ENCODE measurements at regions not wholly inside any gene's neighbourhood (a gene's known extent, or its start where the extent isn't known, plus 50 kb on each side); places are given as distances from the start of the nearest gene placed in this dataset.

DNA sequence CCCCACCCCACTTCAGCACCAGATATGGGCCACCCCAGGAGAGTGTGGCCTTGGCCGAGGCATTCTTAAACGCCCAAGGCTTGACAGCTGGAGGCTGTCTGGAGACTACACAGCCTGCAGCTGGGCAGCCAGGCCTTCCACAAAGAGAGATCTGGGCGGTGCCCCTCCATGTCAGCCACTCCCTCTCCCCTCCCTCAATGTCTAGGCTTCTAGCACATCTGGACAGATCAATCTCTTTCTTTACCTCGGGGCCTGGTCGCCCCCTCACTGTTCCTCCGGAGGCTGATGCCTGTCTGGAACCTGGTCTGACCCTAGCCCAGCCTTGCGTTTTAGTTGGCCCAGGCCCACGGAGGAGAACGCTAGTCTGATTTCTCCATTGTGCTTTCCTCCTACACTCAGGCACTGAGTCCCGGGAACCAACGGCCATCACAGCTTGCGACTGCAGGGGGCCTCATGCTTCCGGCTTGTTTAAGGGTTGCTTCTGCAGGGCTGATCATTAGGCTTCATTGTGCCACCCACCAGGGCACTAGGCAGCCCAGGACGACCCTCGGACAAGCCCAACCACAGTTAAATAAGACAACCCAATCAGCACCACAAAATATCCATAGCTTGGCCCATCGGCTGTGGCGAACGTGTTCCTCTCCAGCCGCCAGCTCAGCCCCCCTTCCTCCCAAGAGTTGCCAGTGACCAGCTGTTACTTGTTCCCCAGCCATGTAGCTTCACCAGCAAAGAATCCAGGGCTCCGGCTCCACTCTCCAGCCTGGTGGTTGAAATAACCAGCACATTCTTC lies 200.6 kb downstream of the BCOR start:
- TF ChIP-seq, protein P1, sequence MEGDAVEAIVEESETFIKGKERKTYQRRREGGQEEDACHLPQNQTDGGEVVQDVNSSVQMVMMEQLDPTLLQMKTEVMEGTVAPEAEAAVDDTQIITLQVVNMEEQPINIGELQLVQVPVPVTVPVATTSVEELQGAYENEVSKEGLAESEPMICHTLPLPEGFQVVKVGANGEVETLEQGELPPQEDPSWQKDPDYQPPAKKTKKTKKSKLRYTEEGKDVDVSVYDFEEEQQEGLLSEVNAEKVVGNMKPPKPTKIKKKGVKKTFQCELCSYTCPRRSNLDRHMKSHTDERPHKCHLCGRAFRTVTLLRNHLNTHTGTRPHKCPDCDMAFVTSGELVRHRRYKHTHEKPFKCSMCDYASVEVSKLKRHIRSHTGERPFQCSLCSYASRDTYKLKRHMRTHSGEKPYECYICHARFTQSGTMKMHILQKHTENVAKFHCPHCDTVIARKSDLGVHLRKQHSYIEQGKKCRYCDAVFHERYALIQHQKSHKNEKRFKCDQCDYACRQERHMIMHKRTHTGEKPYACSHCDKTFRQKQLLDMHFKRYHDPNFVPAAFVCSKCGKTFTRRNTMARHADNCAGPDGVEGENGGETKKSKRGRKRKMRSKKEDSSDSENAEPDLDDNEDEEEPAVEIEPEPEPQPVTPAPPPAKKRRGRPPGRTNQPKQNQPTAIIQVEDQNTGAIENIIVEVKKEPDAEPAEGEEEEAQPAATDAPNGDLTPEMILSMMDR (IDR thresholded peaks at IDR 0.05): no peak
- no peak for TF ChIP-seq POLR2A (IDR thresholded peaks at IDR 0.05)

Data from uterus (tissue), 2 donors.